MM.1S (cell line): ENCODE measurements at regions not wholly inside any gene's neighbourhood (a gene's known extent, or its start where the extent isn't known, plus 50 kb on each side); places are given as distances from the start of the nearest gene placed in this dataset.

Source experiments
- DNase-seq: peaks from one replicate; pipeline ENCODE4 v3.0.0-alpha.2; 2015
- H2AFZ ChIP-seq: fragments of 300-600 bp; sonication (generic); 2 replicates; pipeline ENCODE4 v1.6.0; 2016; ENCODE audit warnings: antibody characterized with exemption, low read length
- H3F3A ChIP-seq: fragments of 300-600 bp; sonication (generic); 2 replicates; pipeline ENCODE4 v1.6.1; 2016; ENCODE audit warnings: mild to moderate bottlenecking, antibody characterized with exemption, low read length, moderate library complexity, mixed read lengths; ENCODE audit not compliant: insufficient read depth
- H3K27ac ChIP-seq: fragments of 300-600 bp; sonication (generic); 2 replicates; pipeline ENCODE4 v1.5.1; 2016; ENCODE audit warnings: mild to moderate bottlenecking, low read length
- H3K27me3 ChIP-seq: fragments of 300-600 bp; sonication (generic); replicated peaks from 2 replicates; pipeline ENCODE4 v1.6.0; 2016; ENCODE audit warnings: low read length; ENCODE audit not compliant: insufficient read depth
- H3K36me3 ChIP-seq: fragments of 300-600 bp; sonication (generic); replicated peaks from 2 replicates; pipeline ENCODE4 v1.6.1; 2016; ENCODE audit warnings: mild to moderate bottlenecking, low read length, mixed read lengths; ENCODE audit not compliant: insufficient read depth
- H3K4me1 ChIP-seq: fragments of 300-600 bp; sonication (generic); 2 replicates; pipeline ENCODE4 v1.6.1; 2016; ENCODE audit warnings: low read length, mixed read lengths
- H3K4me2 ChIP-seq: fragments of 300-600 bp; sonication (generic); 2 replicates; pipeline ENCODE4 v1.6.0; 2016; ENCODE audit warnings: low read depth, low read length
- H3K4me3 ChIP-seq: fragments of 300-600 bp; sonication (generic); 2 replicates; pipeline ENCODE4 v1.5.1; 2016; ENCODE audit warnings: low read length, mixed read lengths
- H3K79me2 ChIP-seq: fragments of 300-600 bp; sonication (generic); 2 replicates; pipeline ENCODE4 v1.6.1; 2016; ENCODE audit warnings: mixed run types, low read length, mixed read lengths
- H3K9ac ChIP-seq: fragments of 300-600 bp; sonication (generic); 2 replicates; pipeline ENCODE4 v1.6.1; 2016; ENCODE audit warnings: low read length, mixed read lengths
- H3K9me2 ChIP-seq: fragments of 300-600 bp; sonication (generic); replicated peaks from 2 replicates; pipeline ENCODE4 v1.6.1; 2016; ENCODE audit warnings: mild to moderate bottlenecking, low read length, mixed read lengths; ENCODE audit not compliant: insufficient read depth
- H3K9me3 ChIP-seq: fragments of 300-600 bp; sonication (generic); replicated peaks from 2 replicates; pipeline ENCODE4 v1.6.1; 2016; ENCODE audit warnings: mild to moderate bottlenecking, low read length, mixed read lengths; ENCODE audit not compliant: insufficient read depth
- H4K20me1 ChIP-seq: fragments of 300-600 bp; sonication (generic); 2 replicates; pipeline ENCODE4 v1.6.1; 2016; ENCODE audit warnings: mild to moderate bottlenecking, low read length, moderate library complexity, mixed read lengths; ENCODE audit not compliant: insufficient read depth
- CTCF ChIP-seq: fragments of 300-600 bp; sonication (generic); IDR thresholded peaks from 2 replicates; pipeline ENCODE4 v1.5.1; 2016; ENCODE audit warnings: antibody characterized with exemption, low read length, mixed read lengths
- EZH2 ChIP-seq: fragments of 300-600 bp; sonication (generic); optimal IDR thresholded peaks from 2 replicates; pipeline ENCODE3; 2017; ENCODE audit warnings: low read depth, mild to moderate bottlenecking, antibody characterized with exemption, low read length, mixed read lengths
- EZH2phosphoT487 ChIP-seq: fragments of 300-600 bp; sonication (generic); IDR thresholded peaks from 2 replicates; pipeline ENCODE4 v1.6.1; 2018; ENCODE audit warnings: antibody characterized with exemption, low read length

- no peaks in the 10 kb centered on the region for H3K36me3 ChIP-seq
- H3F3A ChIP-seq = no peaks in the 10 kb centered on the region
- H3K9me2 ChIP-seq = no peaks in the 10 kb centered on the region
- no peak overlapping the region for H3K27ac ChIP-seq
- H3K4me3 ChIP-seq = no peak overlapping the region
- no peak overlapping the region for H2AFZ ChIP-seq
- H3K9ac ChIP-seq = no peak overlapping the region
- no peaks in the 10 kb centered on the region for H3K79me2 ChIP-seq
- no peaks in the 10 kb centered on the region for H3K27me3 ChIP-seq
- H3K9me3 ChIP-seq = no peaks in the 10 kb centered on the region
- no peaks in the 10 kb centered on the region for H3K4me1 ChIP-seq
- no peaks in the 10 kb centered on the region for H4K20me1 ChIP-seq
- no peak overlapping the region for H3K4me2 ChIP-seq
- TF ChIP-seq EZH2phosphoT487 = no peak
- no peak for TF ChIP-seq EZH2
- no peak for TF ChIP-seq CTCF
- no peak for DNase-seq
Observed at GRCh38 chr22:34038801-34039555, 118.7 kb upstream of the LARGE1 start.

GRCh38 chr22:34045311-34045710 lies 125.0 kb upstream of the LARGE1 start:
- no peaks in the 10 kb centered on the region for H3K4me1 ChIP-seq
- no peaks in the 10 kb centered on the region for H3K36me3 ChIP-seq
- no peak overlapping the region for H3K4me3 ChIP-seq
- H2AFZ ChIP-seq = no peak overlapping the region
- H3K9me2 ChIP-seq = no peaks in the 10 kb centered on the region
- H3K27me3 ChIP-seq = no peaks in the 10 kb centered on the region
- no peaks in the 10 kb centered on the region for H4K20me1 ChIP-seq
- no peak for DNase-seq
- no peak overlapping the region for H3K9ac ChIP-seq
- H3K9me3 ChIP-seq = no peaks in the 10 kb centered on the region
- no peaks in the 10 kb centered on the region for H3K79me2 ChIP-seq
- H3F3A ChIP-seq = no peaks in the 10 kb centered on the region
- H3K27ac ChIP-seq = no peak overlapping the region
- no peak overlapping the region for H3K4me2 ChIP-seq
- TF ChIP-seq EZH2phosphoT487 (no peak), CTCF (no peak), EZH2 (no peak)

GRCh38 chr22:34055525-34056200 lies 135.4 kb upstream of the LARGE1 start:
- H3K9me2 ChIP-seq = no peaks in the 10 kb centered on the region
- no peak overlapping the region for H3K27ac ChIP-seq
- no peaks in the 10 kb centered on the region for H3K27me3 ChIP-seq
- H3K36me3 ChIP-seq = no peaks in the 10 kb centered on the region
- H2AFZ ChIP-seq = 0 out of 2 replicates have a peak overlapping the region, but pooled peaks have one; percentile 4
- H4K20me1 ChIP-seq = no peaks in the 10 kb centered on the region
- H3K9ac ChIP-seq = no peak overlapping the region
- no peak overlapping the region for H3K4me2 ChIP-seq
- no peaks in the 10 kb centered on the region for H3F3A ChIP-seq
- no peaks in the 10 kb centered on the region for H3K9me3 ChIP-seq
- TF ChIP-seq EZH2 (no peak), EZH2phosphoT487 (no peak), CTCF (peak; percentile 47)
- H3K4me3 ChIP-seq = no peak overlapping the region
- no peaks in the 10 kb centered on the region for H3K4me1 ChIP-seq
- no peaks in the 10 kb centered on the region for H3K79me2 ChIP-seq
- peak; percentile 56 for DNase-seq
